ENCODE measurements at regions not wholly inside any gene's neighbourhood (a gene's known extent, or its start where the extent isn't known, plus 50 kb on each side); places are given as distances from the start of the nearest gene placed in this dataset.

DNA sequence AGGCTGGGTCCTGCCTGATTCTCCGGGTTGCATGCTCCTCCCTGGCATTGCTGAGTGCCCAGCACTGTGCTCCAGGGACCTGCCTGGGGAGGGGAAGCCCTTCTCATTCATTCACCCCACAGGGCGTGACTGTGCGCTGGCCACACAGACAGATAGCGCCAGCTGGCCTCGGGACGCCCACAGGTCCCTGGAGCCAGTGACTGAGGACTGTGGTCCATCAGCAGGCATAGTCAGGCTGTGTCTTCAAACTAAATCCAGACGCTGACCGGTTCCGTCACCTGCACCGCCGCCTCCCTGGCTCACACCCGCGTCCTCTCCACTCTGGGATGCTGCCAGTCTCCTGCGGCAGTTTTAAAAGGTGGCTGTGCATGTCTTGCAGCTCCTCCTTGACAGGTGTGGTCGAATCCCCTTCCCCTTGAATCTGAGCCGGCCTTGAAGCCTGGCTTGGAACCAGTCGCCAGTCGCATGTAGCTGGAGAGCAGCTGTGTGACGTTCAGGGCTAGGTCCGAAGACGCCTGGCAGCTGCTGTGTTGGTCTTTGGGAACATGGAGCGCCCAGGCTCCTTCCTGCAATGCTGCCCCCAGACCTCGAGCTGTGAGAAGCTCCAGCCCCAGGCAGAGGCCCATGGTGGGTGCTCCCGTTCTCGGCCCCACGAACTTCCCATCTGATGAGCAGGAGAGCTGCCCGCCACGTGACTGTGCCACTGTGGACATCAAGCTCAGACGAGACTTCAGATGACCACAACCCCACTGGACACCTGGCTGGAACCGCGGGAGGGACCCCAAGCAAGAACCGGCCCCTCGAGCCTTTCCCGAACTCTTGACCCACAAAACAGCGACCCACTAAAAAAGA lies 94.1 kb downstream of the ADRA2C start:
- no peak overlapping the region for H2AFZ ChIP-seq (ENCODE audit: low read length)
- H3K9ac ChIP-seq (ENCODE audit: low read length) = no peak overlapping the region
- no peaks in the 10 kb centered on the region for H3K36me3 ChIP-seq (ENCODE audit: low read depth, low read length)
- H3K27me3 ChIP-seq (ENCODE audit: low read length) = peaks cover 79% of the 10 kb centered on the region
- no TSS peak for BruUV-seq (replicated peaks)
- ChIA-PET POLR2A (ENCODE audit: unreplicated experiment) (no interaction called here), CTCF (no interaction called here)
- H3F3A ChIP-seq (ENCODE audit: low read length, unreplicated experiment) = no peaks in the 10 kb centered on the region
- ATAC-seq (no peak), DNase-seq (no peak)
- TF ChIP-seq CTCF (conservative IDR thresholded peaks at IDR 0.05; ENCODE audit: low read depth, low read length) = no peak
- TF ChIP-seq EZH2 (IDR thresholded peaks at IDR 0.05; ENCODE audit: low read length, unreplicated experiment) = no peak
- TF ChIP-seq EZH2phosphoT487 (IDR thresholded peaks at IDR 0.05; ENCODE audit: borderline replicate concordance, low read length) = no peak
- H3K9me2 ChIP-seq (replicated peaks; ENCODE audit: low read length) = no peaks in the 10 kb centered on the region
- H3K79me2 ChIP-seq (ENCODE audit: low read length) = no peaks in the 10 kb centered on the region
- intact Hi-C loops (cut with micrococcal nuclease) = no loop called here
- H4K20me1 ChIP-seq (ENCODE audit: low read length) = no peaks in the 10 kb centered on the region
- no peak overlapping the region for H3K4me3 ChIP-seq (ENCODE audit: low read length)
- no peaks in the 10 kb centered on the region for H3K9me3 ChIP-seq (ENCODE audit: low read length)
- H3K4me1 ChIP-seq (ENCODE audit: insufficient read depth, low read length) = no peaks in the 10 kb centered on the region
- H3K4me2 ChIP-seq (ENCODE audit: low read length) = no peak overlapping the region
- no peak overlapping the region for H3K27ac ChIP-seq (ENCODE audit: low read length)

DNA sequence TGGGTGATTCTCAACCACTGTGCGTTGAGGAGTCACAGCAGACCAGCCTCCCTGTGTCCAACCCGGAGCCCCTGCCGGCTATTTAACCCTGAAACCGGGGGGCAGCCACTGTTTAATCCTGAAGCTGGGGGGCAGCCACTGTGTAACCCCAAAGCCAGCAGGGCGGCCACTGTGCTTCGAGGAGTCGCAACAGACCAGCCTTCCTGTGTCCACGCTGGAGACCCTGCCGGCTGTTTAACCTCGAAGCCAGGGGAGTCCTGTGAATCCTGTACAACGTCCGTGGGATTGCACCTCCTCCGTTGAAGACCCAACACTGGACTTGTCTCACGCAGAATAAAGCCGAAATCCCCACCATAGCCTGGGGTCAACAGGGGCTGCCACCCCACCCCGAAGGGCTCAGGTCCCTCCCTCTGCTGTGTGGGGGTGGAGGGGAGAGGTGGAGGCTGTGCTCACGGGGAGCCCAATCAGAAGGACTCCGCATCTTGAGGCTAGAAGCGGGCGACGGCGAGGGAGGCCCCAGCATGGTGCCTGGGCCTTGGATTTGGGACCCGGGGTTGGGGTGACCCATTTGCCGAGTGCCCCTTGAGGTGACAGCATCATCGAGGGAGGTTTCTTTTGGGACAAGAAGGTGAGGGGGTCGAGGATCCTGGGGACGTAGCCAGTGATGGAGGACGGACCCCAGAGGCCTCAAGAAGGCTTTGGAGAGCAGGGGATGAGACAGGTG lies 94.9 kb downstream of the ADRA2C start:
- BruUV-seq (replicated peaks) = no TSS peak
- POLR2A ChIA-PET (ENCODE audit: unreplicated experiment) = no interaction called here
- no peak overlapping the region for H3K4me3 ChIP-seq (ENCODE audit: low read length)
- no peak for DNase-seq
- no peaks in the 10 kb centered on the region for H4K20me1 ChIP-seq (ENCODE audit: low read length)
- H2AFZ ChIP-seq (ENCODE audit: low read length) = no peak overlapping the region
- H3K4me2 ChIP-seq (ENCODE audit: low read length) = no peak overlapping the region
- ATAC-seq = no peak
- no peaks in the 10 kb centered on the region for H3K79me2 ChIP-seq (ENCODE audit: low read length)
- H3K36me3 ChIP-seq (ENCODE audit: low read depth, low read length) = no peaks in the 10 kb centered on the region
- no peak for TF ChIP-seq EZH2 (IDR thresholded peaks at IDR 0.05; ENCODE audit: low read length, unreplicated experiment)
- TF ChIP-seq CTCF (conservative IDR thresholded peaks at IDR 0.05; ENCODE audit: low read depth, low read length) = no peak
- TF ChIP-seq EZH2phosphoT487 (IDR thresholded peaks at IDR 0.05; ENCODE audit: borderline replicate concordance, low read length) = no peak
- H3K9ac ChIP-seq (ENCODE audit: low read length) = no peak overlapping the region
- intact Hi-C loops (cut with micrococcal nuclease) = no loop called here
- no peaks in the 10 kb centered on the region for H3K9me2 ChIP-seq (replicated peaks; ENCODE audit: low read length)
- no peak overlapping the region for H3K27ac ChIP-seq (ENCODE audit: low read length)
- peaks cover 71% of the 10 kb centered on the region for H3K27me3 ChIP-seq (ENCODE audit: low read length)
- CTCF ChIA-PET = no interaction called here
- H3K4me1 ChIP-seq (ENCODE audit: insufficient read depth, low read length) = no peaks in the 10 kb centered on the region
- H3K9me3 ChIP-seq (ENCODE audit: low read length) = no peaks in the 10 kb centered on the region
- no peaks in the 10 kb centered on the region for H3F3A ChIP-seq (ENCODE audit: low read length, unreplicated experiment)

Measured in PC-3 (cell line).